ENCODE measurements at regions not wholly inside any gene's neighbourhood (a gene's known extent, or its start where the extent isn't known, plus 50 kb on each side); places are given as distances from the start of the nearest gene placed in this dataset.

DNA sequence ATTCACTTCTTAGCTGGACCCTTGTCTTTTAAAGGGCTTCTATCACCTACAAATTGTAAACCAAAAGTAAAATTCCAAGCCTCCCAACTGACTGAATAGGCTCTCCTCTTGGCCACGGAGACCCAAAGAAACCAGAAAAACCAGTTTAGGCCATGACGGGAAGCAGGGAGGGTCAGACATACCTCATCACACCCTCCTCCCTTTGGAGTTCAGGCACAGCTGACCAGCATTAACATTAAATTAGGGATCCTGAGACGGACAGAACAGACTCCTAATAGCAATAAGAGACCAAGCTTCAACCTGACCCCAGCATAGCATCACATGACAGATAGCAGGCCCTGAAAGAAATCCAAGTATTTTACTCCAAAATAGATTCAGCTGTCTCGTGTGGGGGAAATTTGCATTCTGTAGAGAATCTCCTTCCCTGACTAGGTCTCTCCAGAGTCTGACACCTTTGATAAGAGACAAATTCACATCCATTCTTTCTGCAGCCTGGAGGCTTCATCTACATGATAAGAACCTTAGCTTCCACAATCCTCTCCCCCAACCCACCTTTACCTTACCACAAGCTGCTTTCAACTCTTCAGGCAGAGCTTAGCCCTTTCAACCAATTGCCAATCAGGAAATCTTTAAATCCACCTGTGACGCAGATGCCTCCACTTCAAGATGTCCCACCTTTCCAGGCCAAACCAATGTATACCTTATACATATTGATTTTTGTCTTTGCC lies 177.1 kb upstream of the RAB4A start:
- H3K4me3 ChIP-seq (ENCODE audit: low read length): no peak overlapping the region
- no peaks in the 10 kb centered on the region for H3K9me2 ChIP-seq (ENCODE audit: insufficient read depth, low read length)
- no peaks in the 10 kb centered on the region for H4K20me1 ChIP-seq (ENCODE audit: insufficient read depth)
- H3K9me3 ChIP-seq (ENCODE audit: low read length): no peaks in the 10 kb centered on the region
- H3F3A ChIP-seq (ENCODE audit: insufficient read depth, low read length, poor library complexity, severe bottlenecking): no peaks in the 10 kb centered on the region
- no peak overlapping the region for H3K4me2 ChIP-seq (ENCODE audit: low read length)
- H3K36me3 ChIP-seq (ENCODE audit: insufficient read depth, low read length): no peaks in the 10 kb centered on the region
- H3K27me3 ChIP-seq (ENCODE audit: insufficient read depth, low read depth, low read length): no peaks in the 10 kb centered on the region
- H2AFZ ChIP-seq (ENCODE audit: low read depth, low read length): no peak overlapping the region
- peak overlapping the region; percentile 92 for H3K27ac ChIP-seq (ENCODE audit: low read length)
- no peak overlapping the region for H3K9ac ChIP-seq (ENCODE audit: low read length)
- TF ChIP-seq EZH2 (IDR thresholded peaks at IDR 0.05; ENCODE audit: borderline replicate concordance, insufficient read depth, low read length, poor library complexity, severe bottlenecking) (no peak), TAF1 (IDR thresholded peaks at IDR 0.05; ENCODE audit: low read depth) (no peak)
- no peaks in the 10 kb centered on the region for H3K79me2 ChIP-seq (replicated peaks; ENCODE audit: insufficient read depth, low read length)

DNA sequence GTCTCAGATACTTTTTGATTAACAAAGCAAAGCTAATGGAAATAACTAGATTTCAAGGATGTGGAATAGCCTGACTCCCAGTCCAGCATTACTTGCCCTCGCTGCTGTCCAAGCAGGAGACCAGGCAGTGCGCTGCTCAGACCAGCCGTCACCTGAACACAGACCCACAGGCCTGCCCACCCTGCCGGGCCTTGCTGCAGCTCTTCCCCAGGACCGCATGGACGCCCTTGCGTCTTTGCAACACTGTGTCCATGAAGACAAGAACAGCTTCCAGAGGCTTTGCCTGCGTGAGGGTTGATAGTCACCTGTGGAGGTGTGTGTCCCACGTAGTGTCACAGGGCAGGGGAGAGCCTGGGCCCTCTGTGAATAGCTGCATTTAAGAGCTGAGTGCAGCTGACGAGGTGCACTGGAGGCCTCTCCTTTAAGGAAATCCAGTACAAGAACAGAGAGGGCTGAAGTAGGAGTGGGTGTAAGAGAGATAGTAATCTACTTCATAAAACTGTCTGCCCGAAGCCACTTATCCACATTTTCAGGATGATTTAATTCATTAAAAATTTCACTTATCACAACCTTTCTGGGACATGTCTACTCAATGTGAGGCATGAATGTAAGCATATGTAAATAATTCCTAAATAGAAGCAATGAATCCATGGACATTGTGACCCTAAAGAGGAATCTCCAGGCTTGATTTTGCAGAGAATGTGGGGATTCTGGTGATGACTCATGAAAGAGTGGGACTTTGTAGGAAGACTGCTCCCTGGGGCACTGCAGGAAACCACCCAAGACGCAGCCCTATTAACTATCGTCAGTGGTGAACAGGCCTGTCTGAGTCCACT lies 176.2 kb upstream of the RAB4A start:
- Histone ChIP-seq H3K4me3 (ENCODE audit: low read length) (no peak overlapping the region), H2AFZ (ENCODE audit: low read depth, low read length) (no peak overlapping the region), H3K9me2 (ENCODE audit: insufficient read depth, low read length) (no peaks in the 10 kb centered on the region), H3K79me2 (replicated peaks; ENCODE audit: insufficient read depth, low read length) (no peaks in the 10 kb centered on the region), H3K27me3 (ENCODE audit: insufficient read depth, low read depth, low read length) (no peaks in the 10 kb centered on the region), H3K27ac (ENCODE audit: low read length) (no peak overlapping the region), H3K9ac (ENCODE audit: low read length) (no peak overlapping the region), H4K20me1 (ENCODE audit: insufficient read depth) (no peaks in the 10 kb centered on the region), H3F3A (ENCODE audit: insufficient read depth, low read length, poor library complexity, severe bottlenecking) (no peaks in the 10 kb centered on the region), H3K4me2 (ENCODE audit: low read length) (no peak overlapping the region), H3K36me3 (ENCODE audit: insufficient read depth, low read length) (no peaks in the 10 kb centered on the region), H3K9me3 (ENCODE audit: low read length) (no peaks in the 10 kb centered on the region)
- TF ChIP-seq TAF1 (IDR thresholded peaks at IDR 0.05; ENCODE audit: low read depth): no peak
- TF ChIP-seq EZH2 (IDR thresholded peaks at IDR 0.05; ENCODE audit: borderline replicate concordance, insufficient read depth, low read length, poor library complexity, severe bottlenecking): no peak
- TF ChIP-seq EP300 (conservative IDR thresholded peaks at IDR 0.05; ENCODE audit: poor library complexity, severe bottlenecking): no peak
- TF ChIP-seq, protein P1, sequence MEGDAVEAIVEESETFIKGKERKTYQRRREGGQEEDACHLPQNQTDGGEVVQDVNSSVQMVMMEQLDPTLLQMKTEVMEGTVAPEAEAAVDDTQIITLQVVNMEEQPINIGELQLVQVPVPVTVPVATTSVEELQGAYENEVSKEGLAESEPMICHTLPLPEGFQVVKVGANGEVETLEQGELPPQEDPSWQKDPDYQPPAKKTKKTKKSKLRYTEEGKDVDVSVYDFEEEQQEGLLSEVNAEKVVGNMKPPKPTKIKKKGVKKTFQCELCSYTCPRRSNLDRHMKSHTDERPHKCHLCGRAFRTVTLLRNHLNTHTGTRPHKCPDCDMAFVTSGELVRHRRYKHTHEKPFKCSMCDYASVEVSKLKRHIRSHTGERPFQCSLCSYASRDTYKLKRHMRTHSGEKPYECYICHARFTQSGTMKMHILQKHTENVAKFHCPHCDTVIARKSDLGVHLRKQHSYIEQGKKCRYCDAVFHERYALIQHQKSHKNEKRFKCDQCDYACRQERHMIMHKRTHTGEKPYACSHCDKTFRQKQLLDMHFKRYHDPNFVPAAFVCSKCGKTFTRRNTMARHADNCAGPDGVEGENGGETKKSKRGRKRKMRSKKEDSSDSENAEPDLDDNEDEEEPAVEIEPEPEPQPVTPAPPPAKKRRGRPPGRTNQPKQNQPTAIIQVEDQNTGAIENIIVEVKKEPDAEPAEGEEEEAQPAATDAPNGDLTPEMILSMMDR (IDR thresholded peaks at IDR 0.05; ENCODE audit: poor library complexity, severe bottlenecking): no peak
- TF ChIP-seq MXI1 (conservative IDR thresholded peaks at IDR 0.05; ENCODE audit: poor library complexity, severe bottlenecking): no peak
- TF ChIP-seq RAD21 (conservative IDR thresholded peaks at IDR 0.05): no peak
- TF ChIP-seq POLR2AphosphoS5 (IDR thresholded peaks at IDR 0.05): no peak
- TF ChIP-seq, protein P2, sequence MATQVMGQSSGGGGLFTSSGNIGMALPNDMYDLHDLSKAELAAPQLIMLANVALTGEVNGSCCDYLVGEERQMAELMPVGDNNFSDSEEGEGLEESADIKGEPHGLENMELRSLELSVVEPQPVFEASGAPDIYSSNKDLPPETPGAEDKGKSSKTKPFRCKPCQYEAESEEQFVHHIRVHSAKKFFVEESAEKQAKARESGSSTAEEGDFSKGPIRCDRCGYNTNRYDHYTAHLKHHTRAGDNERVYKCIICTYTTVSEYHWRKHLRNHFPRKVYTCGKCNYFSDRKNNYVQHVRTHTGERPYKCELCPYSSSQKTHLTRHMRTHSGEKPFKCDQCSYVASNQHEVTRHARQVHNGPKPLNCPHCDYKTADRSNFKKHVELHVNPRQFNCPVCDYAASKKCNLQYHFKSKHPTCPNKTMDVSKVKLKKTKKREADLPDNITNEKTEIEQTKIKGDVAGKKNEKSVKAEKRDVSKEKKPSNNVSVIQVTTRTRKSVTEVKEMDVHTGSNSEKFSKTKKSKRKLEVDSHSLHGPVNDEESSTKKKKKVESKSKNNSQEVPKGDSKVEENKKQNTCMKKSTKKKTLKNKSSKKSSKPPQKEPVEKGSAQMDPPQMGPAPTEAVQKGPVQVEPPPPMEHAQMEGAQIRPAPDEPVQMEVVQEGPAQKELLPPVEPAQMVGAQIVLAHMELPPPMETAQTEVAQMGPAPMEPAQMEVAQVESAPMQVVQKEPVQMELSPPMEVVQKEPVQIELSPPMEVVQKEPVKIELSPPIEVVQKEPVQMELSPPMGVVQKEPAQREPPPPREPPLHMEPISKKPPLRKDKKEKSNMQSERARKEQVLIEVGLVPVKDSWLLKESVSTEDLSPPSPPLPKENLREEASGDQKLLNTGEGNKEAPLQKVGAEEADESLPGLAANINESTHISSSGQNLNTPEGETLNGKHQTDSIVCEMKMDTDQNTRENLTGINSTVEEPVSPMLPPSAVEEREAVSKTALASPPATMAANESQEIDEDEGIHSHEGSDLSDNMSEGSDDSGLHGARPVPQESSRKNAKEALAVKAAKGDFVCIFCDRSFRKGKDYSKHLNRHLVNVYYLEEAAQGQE (IDR thresholded peaks at IDR 0.05; ENCODE audit: borderline replicate concordance): no peak
- TF ChIP-seq SMC3 (conservative IDR thresholded peaks at IDR 0.05; ENCODE audit: poor library complexity): no peak
